Vagina (tissue), 2 donors: ENCODE measurements at regions not wholly inside any gene's neighbourhood (a gene's known extent, or its start where the extent isn't known, plus 50 kb on each side); places are given as distances from the start of the nearest gene placed in this dataset.

ENCODE experiments used
- CTCF ChIP-seq, 3 experiments: fragments of 450-650 bp in 2 of 3; fragments of 200-600 bp in 1 of 3; sonication (generic) in 1 of 3; IDR thresholded peaks; one replicate each; pipeline ENCODE4 v1.5.1; 2017 to 2019; ENCODE audit warnings: antibody characterized with exemption in 3 of 3, mild to moderate bottlenecking in 2 of 3, moderate library complexity in 2 of 3
- POLR2A ChIP-seq, 2 donors: fragments of 450-650 bp; IDR thresholded peaks; one replicate each; pipeline ENCODE4 v1.6.1; 2017; ENCODE audit warnings: antibody characterized with exemption in 2 of 2, mild to moderate bottlenecking in 2 of 2, moderate library complexity in 2 of 2

DNA sequence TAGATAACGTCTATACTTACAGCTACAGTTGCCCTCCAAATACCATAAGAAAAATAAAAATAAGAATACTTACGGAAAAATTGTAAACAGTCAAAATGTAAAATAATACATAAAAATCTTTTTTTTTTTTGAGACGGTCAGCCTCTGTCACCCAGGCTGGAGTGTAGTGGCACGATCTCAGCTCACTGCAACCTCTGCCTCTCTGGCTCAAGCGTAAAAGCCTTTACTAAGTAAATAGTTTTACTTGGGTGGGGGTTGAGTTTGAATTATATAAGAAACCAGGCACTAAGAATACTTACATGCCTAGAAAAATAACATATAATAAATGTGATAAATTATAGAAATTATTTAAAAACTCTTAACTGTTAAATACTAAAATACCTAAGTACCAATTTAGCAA lies 1413.0 kb upstream of the PRR20A start:
- no peak for TF ChIP-seq CTCF (IDR thresholded peaks at IDR 0.05)
- no peak for TF ChIP-seq POLR2A (IDR thresholded peaks at IDR 0.05)
